GM18499 (cell line): ENCODE measurements at regions not wholly inside any gene's neighbourhood (a gene's known extent, or its start where the extent isn't known, plus 50 kb on each side); places are given as distances from the start of the nearest gene placed in this dataset.
"Not testable (repeated sequence)": the region's sequence is repeated elsewhere in the genome, so short reads cannot be mapped to it uniquely, and the experiment has no call there.

Source experiments
- ATAC-seq: cut with Tn5 transposase; IDR thresholded peaks from one replicate; pipeline ENCODE4 v1.9.1; 2021; ENCODE audit warnings: moderate number of reproducible peaks; ENCODE audit not compliant: insufficient read depth, unreplicated experiment

- ATAC-seq: no peak
Measured at GRCh38 chr5:125874717-125875116, 548.5 kb upstream of the GRAMD2B start.

- ATAC-seq: no peak
Measured at GRCh38 chr5:125877248-125877647, 546.0 kb upstream of the GRAMD2B start.

- no peak for ATAC-seq
Measured at GRCh38 chr5:125882061-125882460, 541.1 kb upstream of the GRAMD2B start.

GRCh38 chr5:125883223-125883622, 540.0 kb upstream of the GRAMD2B start:
- no peak for ATAC-seq

GRCh38 chr5:125888358-125888757, 534.9 kb upstream of the GRAMD2B start:
- ATAC-seq: no peak

- ATAC-seq: no peak
Measured at GRCh38 chr5:125890511-125890931, 532.7 kb upstream of the GRAMD2B start.

- ATAC-seq: no peak
Measured at GRCh38 chr5:125891061-125891725, 532.0 kb upstream of the GRAMD2B start.

- ATAC-seq: no peak
Measured at GRCh38 chr5:125894383-125894782, 528.8 kb upstream of the GRAMD2B start.

GRCh38 chr5:125896368-125896767, 526.8 kb upstream of the GRAMD2B start:
- no peak for ATAC-seq

GRCh38 chr5:125897089-125897488, 526.1 kb upstream of the GRAMD2B start:
- no peak for ATAC-seq

- no peak for ATAC-seq
Measured at GRCh38 chr5:125898851-125899405, 524.3 kb upstream of the GRAMD2B start.

GRCh38 chr5:125912028-125912427, 511.2 kb upstream of the GRAMD2B start:
- ATAC-seq: no peak

GRCh38 chr5:125913200-125913599, 510.0 kb upstream of the GRAMD2B start:
- ATAC-seq: no peak

- ATAC-seq: no peak
Measured at GRCh38 chr5:125914471-125914870, 508.7 kb upstream of the GRAMD2B start.

- ATAC-seq: not testable (repeated sequence)
Measured at GRCh38 chr5:125923958-125924357, 499.3 kb upstream of the GRAMD2B start.

- ATAC-seq: no peak
Measured at GRCh38 chr5:125926172-125926571, 497.0 kb upstream of the GRAMD2B start.

GRCh38 chr5:125928663-125929062, 494.5 kb upstream of the GRAMD2B start:
- ATAC-seq: no peak

- no peak for ATAC-seq
Measured at GRCh38 chr5:125950012-125950615, 473.1 kb upstream of the GRAMD2B start.

GRCh38 chr5:125961150-125961549, 462.1 kb upstream of the GRAMD2B start:
- peak; percentile 100 for ATAC-seq

- ATAC-seq: no peak
Measured at GRCh38 chr5:125965577-125965976, 457.6 kb upstream of the GRAMD2B start.

- no peak for ATAC-seq
Measured at GRCh38 chr5:125967576-125967975, 455.6 kb upstream of the GRAMD2B start.
